ENCODE measurements at regions not wholly inside any gene's neighbourhood (a gene's known extent, or its start where the extent isn't known, plus 50 kb on each side); places are given as distances from the start of the nearest gene placed in this dataset.

- Histone ChIP-seq H3K79me2 (ENCODE audit: control insufficient read depth, insufficient read depth, low read length) (no peaks in the 10 kb centered on the region), H3K27me3 (ENCODE audit: control insufficient read depth in 2 of 2, insufficient read depth in 2 of 2, low read length in 2 of 2) (no peaks in the 10 kb centered on the region), H2AFZ (ENCODE audit: low read depth, low read length) (no peak overlapping the region), H3K4me2 (ENCODE audit: insufficient read depth, low read length) (no peak overlapping the region), H3K4me1 (ENCODE audit: control insufficient read depth, extremely low read depth, insufficient read depth, low read length) (no peaks in the 10 kb centered on the region), H3K9ac (replicated peaks; ENCODE audit: extremely low read depth, insufficient read depth, low read length) (no peak overlapping the region), H3K4me3 (replicated peaks in 1 of 3; ENCODE audit: insufficient read depth in 1 of 3, low read depth in 1 of 3, low read length in 3 of 3) (no peak overlapping the region), H4K20me1 (replicated peaks; ENCODE audit: control insufficient read depth, extremely low read depth, insufficient read depth, low read length) (no peaks in the 10 kb centered on the region), H3K36me3 (ENCODE audit: control insufficient read depth in 2 of 2, extremely low read depth in 1 of 2, insufficient read depth in 2 of 2, low read length in 2 of 2) (no peaks in the 10 kb centered on the region), H3K27ac (ENCODE audit: insufficient read depth, low read depth, low read length) (no peak overlapping the region), H3K9me3 (replicated peaks; ENCODE audit: control insufficient read depth, insufficient read depth, low read length) (no peaks in the 10 kb centered on the region), H3K9me1 (replicated peaks; ENCODE audit: control insufficient read depth, extremely low read depth, insufficient read depth, low read length) (no peaks in the 10 kb centered on the region)
- no TSS peak for BruUV-seq (replicated peaks)
- DNase-seq (ENCODE audit: low read depth, low spot score) (no peak), FAIRE-seq (no peak)
- dilution Hi-C loops (cut with MboI; ENCODE audit: extremely low pct_ligation_motif_present, low sequenced_read_pairs) (no loop called here), intact Hi-C loops (cut with micrococcal nuclease) (no loop called here)
- ChIA-PET CTCF (interaction anchor here (1.2 kb wide), 1 partner anchor 9 kb away, joined by 3 read pairs; no protein-coding TSS in a partner anchor), POLR2A (no interaction called here)
- no peak for TF ChIP-seq JUN (IDR thresholded peaks at IDR 0.05; ENCODE audit: borderline replicate concordance, insufficient read depth, insufficient read length, low read depth)
- no peak for TF ChIP-seq GATA2 (IDR thresholded peaks at IDR 0.05; ENCODE audit: insufficient read depth, insufficient read length, low read depth, low read length)
- TF ChIP-seq FOS (IDR thresholded peaks at IDR 0.05; ENCODE audit: borderline replicate concordance, insufficient read depth, low read length), result no peak
- TF ChIP-seq MAX (IDR thresholded peaks at IDR 0.05; ENCODE audit: insufficient read depth, insufficient read length), result no peak
- no peak for TF ChIP-seq CTCF (IDR thresholded peaks at IDR 0.05; ENCODE audit: extremely low read depth in 1 of 2, insufficient read depth in 1 of 2, low read depth in 1 of 2, low read length in 2 of 2)
- no peak for TF ChIP-seq POLR2AphosphoS5 (IDR thresholded peaks at IDR 0.05; ENCODE audit: insufficient read depth, low read depth, low read length)
Measured at GRCh38 chr2:19228715-19229114, 129.7 kb downstream of the OSR1 start.

Measured in endothelial cell of umbilical vein (primary cell).